ENCODE measurements at regions not wholly inside any gene's neighbourhood (a gene's known extent, or its start where the extent isn't known, plus 50 kb on each side); places are given as distances from the start of the nearest gene placed in this dataset.

DNA sequence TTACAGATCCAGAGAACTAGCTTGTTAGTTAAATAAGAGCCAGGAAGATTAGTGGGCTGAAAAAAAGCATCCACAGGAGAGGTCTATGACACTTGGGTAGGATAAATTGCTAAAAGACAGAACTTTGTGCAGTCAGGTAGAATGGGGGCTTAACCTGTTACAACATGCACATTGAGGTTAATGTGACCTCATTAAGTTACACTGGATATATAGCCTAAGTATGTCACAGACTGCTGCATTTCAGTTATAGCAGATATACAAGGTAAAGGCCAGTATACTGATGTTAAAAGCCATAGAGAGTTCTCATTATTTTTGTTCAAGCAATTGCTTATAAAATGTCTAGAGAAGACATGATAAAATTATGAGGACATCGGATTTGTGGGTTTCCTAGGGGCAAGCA lies 1179.9 kb upstream of the PCDH9 start:
- Histone ChIP-seq H3K27me3 (no peaks in the 10 kb centered on the region), H3K27ac (no peak overlapping the region), H3K4me1 (no peaks in the 10 kb centered on the region), H3K4me3 (no peak overlapping the region), H3K9me3 (no peaks in the 10 kb centered on the region), H3K36me3 (no peaks in the 10 kb centered on the region)
- ATAC-seq (no peak), DNase-seq (no peak)
- intact Hi-C loops (cut with DNase I) = no loop called here
- TF ChIP-seq, protein P1, sequence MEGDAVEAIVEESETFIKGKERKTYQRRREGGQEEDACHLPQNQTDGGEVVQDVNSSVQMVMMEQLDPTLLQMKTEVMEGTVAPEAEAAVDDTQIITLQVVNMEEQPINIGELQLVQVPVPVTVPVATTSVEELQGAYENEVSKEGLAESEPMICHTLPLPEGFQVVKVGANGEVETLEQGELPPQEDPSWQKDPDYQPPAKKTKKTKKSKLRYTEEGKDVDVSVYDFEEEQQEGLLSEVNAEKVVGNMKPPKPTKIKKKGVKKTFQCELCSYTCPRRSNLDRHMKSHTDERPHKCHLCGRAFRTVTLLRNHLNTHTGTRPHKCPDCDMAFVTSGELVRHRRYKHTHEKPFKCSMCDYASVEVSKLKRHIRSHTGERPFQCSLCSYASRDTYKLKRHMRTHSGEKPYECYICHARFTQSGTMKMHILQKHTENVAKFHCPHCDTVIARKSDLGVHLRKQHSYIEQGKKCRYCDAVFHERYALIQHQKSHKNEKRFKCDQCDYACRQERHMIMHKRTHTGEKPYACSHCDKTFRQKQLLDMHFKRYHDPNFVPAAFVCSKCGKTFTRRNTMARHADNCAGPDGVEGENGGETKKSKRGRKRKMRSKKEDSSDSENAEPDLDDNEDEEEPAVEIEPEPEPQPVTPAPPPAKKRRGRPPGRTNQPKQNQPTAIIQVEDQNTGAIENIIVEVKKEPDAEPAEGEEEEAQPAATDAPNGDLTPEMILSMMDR (IDR thresholded peaks at IDR 0.05) = no peak

DNA sequence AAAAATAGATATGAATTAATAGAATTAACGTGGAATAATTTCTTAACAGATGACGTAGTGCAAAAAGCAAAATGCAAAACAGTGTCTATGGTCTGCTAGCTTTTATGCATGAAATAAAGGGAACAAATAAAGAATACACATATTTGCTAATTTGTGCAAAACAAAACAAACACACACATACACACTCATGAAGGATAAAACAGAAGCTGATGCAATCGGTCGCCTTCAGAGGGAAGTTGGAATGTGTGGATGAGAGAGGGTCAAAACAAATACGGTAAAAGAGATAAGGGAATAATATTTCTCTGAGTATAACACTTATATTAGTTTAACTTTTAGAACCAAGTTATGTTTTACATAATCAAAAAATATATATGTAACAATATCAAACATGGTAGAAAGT lies 1160.9 kb upstream of the PCDH9 start:
- H3K36me3 ChIP-seq = no peaks in the 10 kb centered on the region
- no peak for ATAC-seq
- H3K4me1 ChIP-seq = no peaks in the 10 kb centered on the region
- no peaks in the 10 kb centered on the region for H3K9me3 ChIP-seq
- DNase-seq = no peak
- intact Hi-C loops (cut with DNase I) = no loop called here
- H3K27me3 ChIP-seq = no peaks in the 10 kb centered on the region
- TF ChIP-seq, protein P1 (IDR thresholded peaks at IDR 0.05) = no peak
- no peak overlapping the region for H3K4me3 ChIP-seq
- no peak overlapping the region for H3K27ac ChIP-seq

DNA sequence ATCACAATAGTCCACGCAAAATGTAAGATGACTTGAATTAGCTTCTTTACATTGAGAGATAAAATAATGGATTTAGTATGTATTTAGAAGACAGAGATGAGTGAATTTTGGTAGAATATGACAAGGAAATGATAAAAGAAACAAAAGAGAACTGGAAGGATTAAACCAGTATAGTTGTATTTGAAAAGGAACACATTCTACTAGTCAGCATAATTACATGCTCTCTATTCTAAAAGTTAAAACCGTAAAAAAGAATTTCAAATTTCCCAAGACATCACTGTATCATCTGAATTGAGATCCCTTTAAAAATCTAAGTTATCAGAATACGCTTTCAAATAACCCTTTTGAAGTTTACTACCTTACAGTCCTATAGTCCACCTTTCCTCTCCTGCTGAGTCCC lies 1156.7 kb upstream of the PCDH9 start:
- H3K4me3 ChIP-seq = no peak overlapping the region

DNA sequence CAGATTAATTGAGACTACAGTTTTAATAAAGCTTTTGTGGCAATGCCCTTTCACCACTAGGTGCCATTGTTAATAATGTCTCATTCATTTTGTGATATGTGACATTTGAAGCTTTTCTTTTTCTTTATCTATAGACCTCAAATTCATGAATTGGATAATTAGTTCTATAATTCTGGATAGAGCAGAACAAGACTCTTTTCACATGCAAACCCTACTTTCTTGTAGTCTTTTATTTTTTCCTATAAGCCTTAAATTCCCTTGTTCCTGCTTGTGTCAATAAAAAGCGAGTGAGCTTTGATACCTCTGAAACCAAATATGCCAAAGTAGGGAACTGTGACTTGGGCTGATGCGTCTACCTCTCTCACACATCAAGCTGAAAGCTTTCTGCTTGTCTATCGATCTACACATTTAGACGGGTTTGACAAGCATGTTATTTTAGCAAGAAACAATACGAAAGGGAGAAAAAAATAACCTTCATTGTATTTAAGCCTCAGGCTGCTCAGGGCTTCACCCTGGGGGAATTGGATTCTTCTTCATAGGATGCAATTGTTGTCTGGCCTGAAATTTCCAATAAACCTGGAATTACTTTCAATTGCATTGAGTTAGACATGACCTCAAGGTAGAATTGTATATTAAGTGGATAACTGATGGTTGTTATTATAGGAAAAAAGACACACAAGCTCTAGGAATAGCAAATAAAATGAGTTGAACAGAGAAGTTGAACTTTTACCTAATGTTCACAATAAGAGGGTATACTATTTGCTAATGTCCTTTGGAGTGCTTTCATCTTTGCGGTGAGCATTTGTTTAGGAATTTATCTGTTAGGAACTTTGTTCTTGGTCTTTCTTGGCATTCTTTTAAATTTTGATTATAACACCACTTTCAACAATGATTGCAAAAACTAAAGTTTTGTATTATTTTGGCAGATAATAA lies 1150.2 kb upstream of the PCDH9 start:
- intact Hi-C loops (cut with DNase I) = no loop called here
- TF ChIP-seq, protein P1 (IDR thresholded peaks at IDR 0.05) = no peak
- Histone ChIP-seq H3K36me3 (no peaks in the 10 kb centered on the region), H3K9me3 (no peaks in the 10 kb centered on the region), H3K27me3 (no peaks in the 10 kb centered on the region), H3K27ac (no peak overlapping the region), H3K4me3 (no peak overlapping the region), H3K4me1 (no peaks in the 10 kb centered on the region)
- DNase-seq (no peak), ATAC-seq (no peak)

More for the DNA sequence above, 1156.7 kb upstream of the PCDH9 start:
- H3K4me1 ChIP-seq = no peaks in the 10 kb centered on the region
- H3K27ac ChIP-seq = no peak overlapping the region
- ATAC-seq (no peak), DNase-seq (no peak)
- TF ChIP-seq, protein P1 (IDR thresholded peaks at IDR 0.05) = no peak
- intact Hi-C loops (cut with DNase I) = no loop called here
- no peaks in the 10 kb centered on the region for H3K36me3 ChIP-seq
- H3K27me3 ChIP-seq = no peaks in the 10 kb centered on the region
- H3K9me3 ChIP-seq = no peaks in the 10 kb centered on the region

DNA sequence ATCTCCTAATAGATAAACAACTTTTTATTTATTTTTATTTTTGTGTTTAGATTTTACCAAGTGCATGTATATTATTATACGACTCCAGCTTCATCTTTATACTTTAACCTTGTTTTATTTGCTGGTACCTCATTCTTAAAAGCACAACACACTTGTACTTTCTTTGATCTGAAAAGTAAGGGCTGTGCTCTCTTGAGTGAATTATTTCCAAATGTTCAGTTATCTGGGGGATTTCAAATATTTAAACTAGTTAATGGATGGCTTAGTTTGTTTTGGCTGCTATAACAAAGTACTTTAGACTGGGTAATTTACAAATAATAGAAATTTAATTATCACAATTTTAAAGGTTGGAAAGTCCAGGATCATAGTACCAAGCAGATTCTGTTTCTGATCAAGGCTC lies 1148.2 kb upstream of the PCDH9 start:
- Histone ChIP-seq H3K4me3 (no peak overlapping the region), H3K9me3 (no peaks in the 10 kb centered on the region), H3K36me3 (no peaks in the 10 kb centered on the region), H3K27ac (no peak overlapping the region), H3K27me3 (no peaks in the 10 kb centered on the region), H3K4me1 (no peaks in the 10 kb centered on the region)
- TF ChIP-seq, protein P1 (IDR thresholded peaks at IDR 0.05) = no peak
- DNase-seq (no peak), ATAC-seq (no peak)
- intact Hi-C loops (cut with DNase I) = no loop called here
